Endothelial cell of umbilical vein (primary cell): ENCODE measurements at regions not wholly inside any gene's neighbourhood (a gene's known extent, or its start where the extent isn't known, plus 50 kb on each side); places are given as distances from the start of the nearest gene placed in this dataset.

Source experiments
- BruUV-seq: library from RNA; stranded (reverse); fragments of 400-500 nt; replicated peaks from 2 replicates; lab custom pipeline; 2021; lab: Mats Ljungman, UMichigan
- CTCF ChIA-PET: fragments of 300-600, 350-600 bp; sonication (Branson Sonifier 250); formaldehyde crosslinking; loops from one replicate; lab custom pipeline; 2021; ENCODE audit warnings: antibody characterized with exemption, inconsistent platforms; lab: Charles Lee
- POLR2A ChIA-PET: fragments of 300-600, 350-600 bp; sonication (Branson Sonifier 250); formaldehyde crosslinking; loops from one replicate; lab custom pipeline; 2021; ENCODE audit warnings: antibody characterized with exemption, inconsistent platforms; lab: Charles Lee
- DNase-seq: peaks from one replicate; pipeline ENCODE4 v3.0.0-alpha.2; 2011; ENCODE audit warnings: low read depth, low spot score
- FAIRE-seq: peaks from 2 replicates; lab custom pipeline; 2011; peaks lifted over from hg19 to GRCh38; lab: Jason Lieb, UNC
- H2AFZ ChIP-seq: 2 replicates; pipeline ENCODE4 v1.6.0; 2012; ENCODE audit warnings: low read depth, low read length, control low read depth, inconsistent platforms
- H3K27ac ChIP-seq: 2 replicates; pipeline ENCODE4 v1.5.1; 2011; ENCODE audit warnings: low read depth, mild to moderate bottlenecking, control low read depth, low read length, moderate library complexity; ENCODE audit not compliant: insufficient read depth
- H3K27me3 ChIP-seq, 2 experiments: 2 replicates each; pipeline versions ENCODE4 v1.6.0 to v1.6.1; 2011; ENCODE audit warnings: low read length in 2 of 2, mixed read lengths in 1 of 2; ENCODE audit not compliant: control insufficient read depth in 2 of 2, insufficient read depth in 2 of 2
- H3K36me3 ChIP-seq, 2 experiments: 2 replicates in 1 of 2; 3 replicates in 1 of 2; pipeline ENCODE4 v1.5.1; 2011; ENCODE audit warnings: low read length in 2 of 2, mild to moderate bottlenecking in 1 of 2, moderate library complexity in 1 of 2; ENCODE audit not compliant: control insufficient read depth in 2 of 2, insufficient read depth in 2 of 2; ENCODE audit errors: extremely low read depth in 1 of 2
- H3K4me1 ChIP-seq: 3 replicates; pipeline ENCODE4 v1.5.1; 2011; ENCODE audit warnings: mild to moderate bottlenecking, low read length; ENCODE audit not compliant: control insufficient read depth, insufficient read depth; ENCODE audit errors: extremely low read depth
- H3K4me2 ChIP-seq: 2 replicates; pipeline ENCODE4 v1.6.1; 2011; ENCODE audit warnings: low read length, control low read depth, mixed read lengths; ENCODE audit not compliant: insufficient read depth
- H3K4me3 ChIP-seq, 3 experiments: fragments of 200-600 bp in 1 of 3; sonication (generic), shearing (Covaris generic) in 1 of 3; replicated peaks in 1 of 3; 2 replicates each; pipeline ENCODE4 v1.5.1; 2011 to 2016; ENCODE audit warnings: control low read depth in 3 of 3, low read length in 3 of 3, mild to moderate bottlenecking in 2 of 3, inconsistent platforms in 1 of 3, low read depth in 1 of 3, moderate library complexity in 1 of 3; ENCODE audit not compliant: insufficient read depth in 1 of 3
- H3K79me2 ChIP-seq: 2 replicates; pipeline ENCODE4 v1.6.0; 2012; ENCODE audit warnings: low read length, inconsistent platforms; ENCODE audit not compliant: control insufficient read depth, insufficient read depth
- H3K9ac ChIP-seq: replicated peaks from 2 replicates; pipeline ENCODE3; 2011; ENCODE audit warnings: low read length, control low read depth; ENCODE audit not compliant: insufficient read depth; ENCODE audit errors: extremely low read depth
- H3K9me1 ChIP-seq: replicated peaks from 3 replicates; pipeline ENCODE4 v1.6.0; 2011; ENCODE audit warnings: mild to moderate bottlenecking, low read length; ENCODE audit not compliant: control insufficient read depth, insufficient read depth; ENCODE audit errors: extremely low read depth
- H3K9me3 ChIP-seq: replicated peaks from 2 replicates; pipeline ENCODE4 v1.5.1; 2012; ENCODE audit warnings: low read length, inconsistent platforms; ENCODE audit not compliant: control insufficient read depth, insufficient read depth
- H4K20me1 ChIP-seq: replicated peaks from 2 replicates; pipeline ENCODE3; 2011; ENCODE audit warnings: mild to moderate bottlenecking, low read length; ENCODE audit not compliant: control insufficient read depth, insufficient read depth; ENCODE audit errors: extremely low read depth
- EZH2 ChIP-seq: IDR thresholded peaks from 2 replicates; pipeline ENCODE4 v1.6.1; 2012; ENCODE audit warnings: borderline replicate concordance, low read depth, mild to moderate bottlenecking, moderate library complexity, low read length, inconsistent platforms; ENCODE audit not compliant: severe bottlenecking
- FOS ChIP-seq: IDR thresholded peaks from 2 replicates; pipeline ENCODE4 v1.6.1; 2011; ENCODE audit warnings: mild to moderate bottlenecking, low read length, moderate library complexity, borderline replicate concordance; ENCODE audit not compliant: insufficient read depth
- GATA2 ChIP-seq: IDR thresholded peaks from 2 replicates; pipeline ENCODE4 v1.7.0; 2011; ENCODE audit warnings: low read depth, mild to moderate bottlenecking, moderate library complexity, mixed read lengths, low read length; ENCODE audit not compliant: insufficient read length, insufficient read depth
- JUN ChIP-seq: IDR thresholded peaks from 2 replicates; pipeline ENCODE4 v1.6.1; 2011; ENCODE audit warnings: borderline replicate concordance, low read depth; ENCODE audit not compliant: insufficient read length, insufficient read depth
- MAX ChIP-seq: IDR thresholded peaks from 2 replicates; pipeline ENCODE4 v1.6.1; 2011; ENCODE audit not compliant: insufficient read depth, insufficient read length
- MYC ChIP-seq: IDR thresholded peaks from one replicate; pipeline ENCODE4 v1.6.1; 2011; ENCODE audit warnings: mild to moderate bottlenecking, low read depth, low read length
- POLR2A ChIP-seq: IDR thresholded peaks from 2 replicates; pipeline ENCODE4 v1.6.1; 2012; ENCODE audit warnings: low read depth, mild to moderate bottlenecking, control low read depth, low read length
- POLR2AphosphoS5 ChIP-seq: IDR thresholded peaks from 2 replicates; pipeline ENCODE4 v1.6.1; 2012; ENCODE audit warnings: low read depth, mild to moderate bottlenecking, control low read depth, low read length, moderate library complexity; ENCODE audit not compliant: insufficient read depth
- dilution Hi-C: fragments of 300-500 bp; cut with MboI; formaldehyde crosslinking; loops from one replicate; pipeline ENCODE4 v1.15.0; 2019; ENCODE audit warnings: low sequenced_read_pairs; ENCODE audit not compliant: extremely low pct_ligation_motif_present
- intact Hi-C: fragments of 100-400 bp; cut with micrococcal nuclease; formaldehyde crosslinking; loops from one replicate; pipeline ENCODE4 v1.10.0; 2022
- TF ChIP-seq, protein P1 (sequence below), 2 donors: IDR thresholded peaks; 1 replicate in 1 of 2; 2 replicates in 1 of 2; pipeline ENCODE4 v1.5.1; 2011; ENCODE audit warnings: low read length in 2 of 2, mild to moderate bottlenecking in 2 of 2, moderate library complexity in 2 of 2, control low read depth in 1 of 2, inconsistent platforms in 1 of 2, low read depth in 1 of 2; ENCODE audit not compliant: insufficient read depth in 1 of 2; ENCODE audit errors: extremely low read depth in 1 of 2

- CTCF ChIA-PET = no interaction called here
- H3K9me3 ChIP-seq = no peaks in the 10 kb centered on the region
Measured at GRCh38 chr6:168223755-168224154, 95.8 kb downstream of the DACT2 start.

DNA sequence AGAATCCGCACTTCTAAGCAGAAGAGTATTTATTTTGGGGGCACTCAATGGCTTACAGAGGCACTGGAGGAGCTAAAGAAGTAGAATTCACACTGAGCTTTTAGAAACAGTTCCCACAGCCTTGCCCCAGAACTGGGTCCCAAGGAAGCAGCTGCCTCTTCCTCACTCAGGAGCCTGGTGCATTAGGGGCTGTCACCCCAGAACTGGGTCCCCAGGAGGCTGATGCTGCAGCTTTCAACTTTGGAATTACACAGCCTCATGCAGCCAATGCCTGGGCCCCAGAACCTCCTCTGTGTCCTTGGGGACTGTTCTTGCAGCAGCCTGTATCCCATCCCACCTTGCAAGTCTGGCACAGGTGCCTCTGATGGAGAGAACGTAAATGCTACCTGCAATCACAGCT lies 96.4 kb downstream of the DACT2 start:
- intact Hi-C loops = no loop called here
- no peaks in the 10 kb centered on the region for H3K79me2 ChIP-seq
- H4K20me1 ChIP-seq = no peaks in the 10 kb centered on the region
- H3K4me2 ChIP-seq = no peak overlapping the region
- no TSS peak for BruUV-seq
- no peak for FAIRE-seq
- CTCF ChIA-PET = no interaction called here
- DNase-seq = no peak
- dilution Hi-C loops = no loop called here
- no peak overlapping the region for H3K27ac ChIP-seq
- no peaks in the 10 kb centered on the region for H3K4me1 ChIP-seq
- no peaks in the 10 kb centered on the region for H3K9me1 ChIP-seq
- H3K9ac ChIP-seq = no peak overlapping the region
- H3K36me3 ChIP-seq = no peaks in the 10 kb centered on the region
- POLR2A ChIA-PET = no interaction called here
- no peak overlapping the region for H3K4me3 ChIP-seq
- no peaks in the 10 kb centered on the region for H3K27me3 ChIP-seq
- no peak overlapping the region for H2AFZ ChIP-seq
- no peak for TF ChIP-seq EZH2
- TF ChIP-seq GATA2 = no peak
- TF ChIP-seq POLR2A = no peak
- no peak for TF ChIP-seq POLR2AphosphoS5
- no peak for TF ChIP-seq JUN
- TF ChIP-seq, protein P1, sequence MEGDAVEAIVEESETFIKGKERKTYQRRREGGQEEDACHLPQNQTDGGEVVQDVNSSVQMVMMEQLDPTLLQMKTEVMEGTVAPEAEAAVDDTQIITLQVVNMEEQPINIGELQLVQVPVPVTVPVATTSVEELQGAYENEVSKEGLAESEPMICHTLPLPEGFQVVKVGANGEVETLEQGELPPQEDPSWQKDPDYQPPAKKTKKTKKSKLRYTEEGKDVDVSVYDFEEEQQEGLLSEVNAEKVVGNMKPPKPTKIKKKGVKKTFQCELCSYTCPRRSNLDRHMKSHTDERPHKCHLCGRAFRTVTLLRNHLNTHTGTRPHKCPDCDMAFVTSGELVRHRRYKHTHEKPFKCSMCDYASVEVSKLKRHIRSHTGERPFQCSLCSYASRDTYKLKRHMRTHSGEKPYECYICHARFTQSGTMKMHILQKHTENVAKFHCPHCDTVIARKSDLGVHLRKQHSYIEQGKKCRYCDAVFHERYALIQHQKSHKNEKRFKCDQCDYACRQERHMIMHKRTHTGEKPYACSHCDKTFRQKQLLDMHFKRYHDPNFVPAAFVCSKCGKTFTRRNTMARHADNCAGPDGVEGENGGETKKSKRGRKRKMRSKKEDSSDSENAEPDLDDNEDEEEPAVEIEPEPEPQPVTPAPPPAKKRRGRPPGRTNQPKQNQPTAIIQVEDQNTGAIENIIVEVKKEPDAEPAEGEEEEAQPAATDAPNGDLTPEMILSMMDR (IDR thresholded peaks at IDR 0.05; ENCODE audit: extremely low read depth in 1 of 2, insufficient read depth in 1 of 2, low read depth in 1 of 2, low read length in 2 of 2) = no peak
- TF ChIP-seq FOS = no peak
- no peak for TF ChIP-seq MAX
- no peak for TF ChIP-seq MYC
- no peaks in the 10 kb centered on the region for H3K9me3 ChIP-seq

More at GRCh38 chr6:168223755-168224154, 95.8 kb downstream of the DACT2 start:
- H3K4me2 ChIP-seq = no peak overlapping the region
- no TSS peak for BruUV-seq
- no peaks in the 10 kb centered on the region for H3K36me3 ChIP-seq
- POLR2A ChIA-PET = no interaction called here
- DNase-seq (no peak), FAIRE-seq (no peak)
- TF ChIP-seq FOS (no peak), JUN (no peak), POLR2A (no peak), GATA2 (no peak)
- TF ChIP-seq, protein P1 (IDR thresholded peaks at IDR 0.05; ENCODE audit: extremely low read depth in 1 of 2, insufficient read depth in 1 of 2, low read depth in 1 of 2, low read length in 2 of 2) = no peak
- no peak overlapping the region for H3K27ac ChIP-seq
- no peak overlapping the region for H2AFZ ChIP-seq
- dilution Hi-C loops = no loop called here
- H3K4me1 ChIP-seq = no peaks in the 10 kb centered on the region
- no peaks in the 10 kb centered on the region for H3K27me3 ChIP-seq
- H4K20me1 ChIP-seq = no peaks in the 10 kb centered on the region
- H3K9ac ChIP-seq = no peak overlapping the region
- intact Hi-C loops = no loop called here
- H3K79me2 ChIP-seq = no peaks in the 10 kb centered on the region
- H3K4me3 ChIP-seq = no peak overlapping the region
- no peaks in the 10 kb centered on the region for H3K9me1 ChIP-seq
